HepG2 (cell line): ENCODE measurements at regions not wholly inside any gene's neighbourhood (a gene's known extent, or its start where the extent isn't known, plus 50 kb on each side); places are given as distances from the start of the nearest gene placed in this dataset.
A peak's percentile ranks its signal among the peaks of the same experiment; 100 is the strongest.

Source experiments
- ATAC-seq: fragments of 200-7000 bp; cut with Tn5 transposase; 3 replicates; pipeline ENCODE4 v1.9.1; 2020; ENCODE audit warnings: mild to moderate bottlenecking, moderate library complexity
- BruUV-seq: library from RNA; stranded (reverse); fragments of 400-500 nt; replicated peaks from 2 replicates; lab custom pipeline; 2021; lab: Mats Ljungman, UMichigan
- CTCF ChIA-PET: fragments of 300-600 bp; formaldehyde crosslinking; extraction: SDS; loops from one replicate; lab custom pipeline; 2021; ENCODE audit warnings: low total read pairs, inconsistent platforms, low intra/inter-chr PET ratio; lab: Yijun Ruan, JAX
- POLR2A ChIA-PET: fragments of 350-600 bp; sonication (Branson Sonifier 250); formaldehyde crosslinking; loops from one replicate; lab custom pipeline; 2020; ENCODE audit warnings: antibody characterized with exemption, inconsistent platforms; lab: Yijun Ruan, JAX
- DNase-seq: peaks from one replicate; pipeline ENCODE4 v3.0.0-alpha.2; 2015; ENCODE audit warnings: low spot score
- FAIRE-seq: peaks from 3 replicates; lab custom pipeline; 2011; peaks lifted over from hg19 to GRCh38; lab: Jason Lieb, UNC
- H2AFZ ChIP-seq: one replicate; pipeline ENCODE4 v1.6.1; 2011; ENCODE audit warnings: low read length, inconsistent platforms
- H3K27ac ChIP-seq: fragments of 300-600 bp; 3 replicates; pipeline ENCODE4 v1.8.0; 2011; ENCODE audit warnings: mixed run types, mild to moderate bottlenecking, mixed read lengths, low read length, inconsistent platforms; ENCODE audit not compliant: insufficient read depth; ENCODE audit errors: extremely low read length
- H3K27me3 ChIP-seq, 2 experiments: fragments of 200-600 bp in 1 of 2; 2 replicates in 1 of 2; 3 replicates in 1 of 2; pipeline versions ENCODE4 v1.6.0 to v1.8.0; 2011; ENCODE audit warnings: low read length in 2 of 2, mild to moderate bottlenecking in 2 of 2, moderate library complexity in 2 of 2, inconsistent platforms in 1 of 2; ENCODE audit not compliant: insufficient read depth in 2 of 2, control insufficient read depth in 1 of 2
- H3K36me3 ChIP-seq, 2 experiments: fragments of 200-600 bp in 1 of 2; replicated peaks in 1 of 2; 2 replicates in 1 of 2; 3 replicates in 1 of 2; pipeline versions ENCODE4 v1.5.1 to v1.8.0; 2011; ENCODE audit warnings: low read length in 2 of 2, inconsistent platforms in 1 of 2; ENCODE audit not compliant: insufficient read depth in 2 of 2, control insufficient read depth in 1 of 2
- H3K4me1 ChIP-seq: 2 replicates; pipeline ENCODE4 v1.5.1; 2012; ENCODE audit warnings: low read length, inconsistent platforms; ENCODE audit not compliant: insufficient read depth
- H3K4me2 ChIP-seq: 2 replicates; pipeline ENCODE4 v1.6.0; 2011; ENCODE audit warnings: low read depth, low read length, inconsistent platforms
- H3K4me3 ChIP-seq, 3 experiments: fragments of 200-600 bp in 1 of 3; sonication (generic), shearing (Covaris generic) in 1 of 3; replicated peaks in 1 of 3; 2 replicates each; pipeline ENCODE4 v1.5.1; 2011 to 2016; ENCODE audit warnings: low read length in 3 of 3, inconsistent platforms in 2 of 3, low read depth in 2 of 3, mild to moderate bottlenecking in 2 of 3, control low read depth in 1 of 3, mixed read lengths in 1 of 3; ENCODE audit not compliant: insufficient read depth in 1 of 3
- H3K79me2 ChIP-seq: one replicate; pipeline ENCODE4 v1.6.1; 2011; ENCODE audit warnings: low read length, inconsistent platforms; ENCODE audit not compliant: insufficient read depth
- H3K9ac ChIP-seq: 2 replicates; pipeline ENCODE4 v1.6.0; 2011; ENCODE audit warnings: mild to moderate bottlenecking, low read depth, low read length, inconsistent platforms; ENCODE audit not compliant: insufficient read depth
- H3K9me3 ChIP-seq: 2 replicates; pipeline ENCODE4 v1.5.1; 2012; ENCODE audit warnings: mild to moderate bottlenecking, low read length
- H4K20me1 ChIP-seq: 2 replicates; pipeline ENCODE4 v1.6.0; 2011; ENCODE audit warnings: inconsistent platforms, mild to moderate bottlenecking, low read length, moderate library complexity; ENCODE audit not compliant: insufficient read depth
- ATM ChIP-seq: fragments of 450-650 bp; IDR thresholded peaks from 2 replicates; pipeline ENCODE4 v1.7.1; 2017; ENCODE audit warnings: mild to moderate bottlenecking, borderline replicate concordance
- GTF3A ChIP-seq: sonication (generic); formaldehyde crosslinking; conservative IDR thresholded peaks from 2 replicates; pipeline ENCODE4 v1.4.0; 2020; ENCODE audit warnings: mild to moderate bottlenecking, missing genetic modification reagents
- NR2F6 ChIP-seq, 2 experiments: IDR thresholded peaks; 2 replicates each; pipeline ENCODE4 v1.6.1; 2016; ENCODE audit warnings: antibody characterized with exemption in 1 of 2, mild to moderate bottlenecking in 1 of 2
- SMARCE1 ChIP-seq: fragments of 450-650 bp; IDR thresholded peaks from 2 replicates; pipeline ENCODE4 v1.6.1; 2017; ENCODE audit warnings: borderline replicate concordance
- ZFP41 ChIP-seq: sonication (generic); formaldehyde crosslinking; IDR thresholded peaks from 2 replicates; pipeline ENCODE4 v1.4.0; 2020; ENCODE audit warnings: mild to moderate bottlenecking, missing genetic modification reagents, borderline replicate concordance
- ZMYM4 ChIP-seq: sonication (generic); formaldehyde crosslinking; IDR thresholded peaks from 2 replicates; pipeline ENCODE4 v1.8.1; 2023; ENCODE audit warnings: mild to moderate bottlenecking, missing genetic modification reagents
- ZNF441 ChIP-seq: sonication (generic); formaldehyde crosslinking; IDR thresholded peaks from 2 replicates; pipeline ENCODE4 v1.7.0; 2021; ENCODE audit warnings: missing genetic modification reagents, borderline replicate concordance
- ZNF460 ChIP-seq: sonication (generic); formaldehyde crosslinking; IDR thresholded peaks from 2 replicates; pipeline ENCODE4 v1.5.1; 2020; ENCODE audit warnings: missing genetic modification reagents, mild to moderate bottlenecking, borderline replicate concordance
- ZNF646 ChIP-seq: sonication (generic); formaldehyde crosslinking; IDR thresholded peaks from 2 replicates; pipeline ENCODE4 v1.9.0; 2021; ENCODE audit warnings: mild to moderate bottlenecking, missing genetic modification reagents
- ZNF724P ChIP-seq: sonication (generic); formaldehyde crosslinking; IDR thresholded peaks from 2 replicates; pipeline ENCODE4 v1.8.0; 2022; ENCODE audit warnings: missing genetic modification reagents, borderline replicate concordance
- WGBS: methylation state at CpG from one replicate; pipeline ENCODE4 v1.1.6; 2017; ENCODE audit warnings: low lambda C conversion rate; 5-methylcytosine and 5-hydroxymethylcytosine counted together
- in situ Hi-C: cut with HindIII; loops from 2 replicates; pipeline ENCODE4 v1.10.0; 2017; ENCODE audit warnings: low pct_unique_long_range_greater_than_20kb; ENCODE audit not compliant: extremely low pct_ligation_motif_present
- intact Hi-C: fragments of 100-400 bp; cut with micrococcal nuclease; formaldehyde crosslinking; loops from one replicate; pipeline ENCODE4 v1.10.0; 2022; ENCODE audit not compliant: unreplicated experiment
- TF ChIP-seq, protein P1 (sequence below): conservative IDR thresholded peaks from 2 replicates; pipeline ENCODE4 v1.6.1; 2018; ENCODE audit warnings: missing genetic modification reagents
- TF ChIP-seq, protein P2 (sequence below): sonication (generic); formaldehyde crosslinking; IDR thresholded peaks from 2 replicates; pipeline ENCODE4 v1.5.0; 2020; ENCODE audit warnings: missing genetic modification reagents

GRCh38 chr14:89641495-89642175 lies 224.6 kb upstream of the FOXN3 start:
- Histone ChIP-seq H3K9ac (peak overlapping the region; percentile 36; the same call in 1 of the 2 replicates), H3K4me1 (peaks cover 29% of the 10 kb centered on the region), H3K27me3 (peaks cover 0 to 2% of the 10 kb centered on the region in 2 experiments; a peak in 1 of 5 replicates), H2AFZ (peak overlapping the region; percentile 7), H3K9me3 (no peaks in the 10 kb centered on the region), H3K79me2 (no peaks in the 10 kb centered on the region), H3K4me2 (peak overlapping the region; percentile 67), H3K27ac (peak overlapping the region; percentile 51), H3K36me3 (no peaks in the 10 kb centered on the region), H4K20me1 (no peaks in the 10 kb centered on the region), H3K4me3 (peak overlapping the region; percentile 38 to 49 (median 39); a peak in 4 of 6 replicates)
- WGBS = 6% methylated on average over 8 of the region's 8 CpGs
- TSS peak; percentile 53 for BruUV-seq
- intact Hi-C loops (no loop called here), in situ Hi-C loops (no loop called here)
- FAIRE-seq (peak; percentile 90), DNase-seq (peak; percentile 66), ATAC-seq (peak; percentile 96)
- CTCF ChIA-PET = no interaction called here
- POLR2A ChIA-PET = interaction anchor here (0.8 to 1.4 kb wide), 5 partner anchors 12 to 290 kb away, joined by 3 to 6 read pairs (median 4); no protein-coding TSS in a partner anchor
- TF ChIP-seq, protein P1, sequence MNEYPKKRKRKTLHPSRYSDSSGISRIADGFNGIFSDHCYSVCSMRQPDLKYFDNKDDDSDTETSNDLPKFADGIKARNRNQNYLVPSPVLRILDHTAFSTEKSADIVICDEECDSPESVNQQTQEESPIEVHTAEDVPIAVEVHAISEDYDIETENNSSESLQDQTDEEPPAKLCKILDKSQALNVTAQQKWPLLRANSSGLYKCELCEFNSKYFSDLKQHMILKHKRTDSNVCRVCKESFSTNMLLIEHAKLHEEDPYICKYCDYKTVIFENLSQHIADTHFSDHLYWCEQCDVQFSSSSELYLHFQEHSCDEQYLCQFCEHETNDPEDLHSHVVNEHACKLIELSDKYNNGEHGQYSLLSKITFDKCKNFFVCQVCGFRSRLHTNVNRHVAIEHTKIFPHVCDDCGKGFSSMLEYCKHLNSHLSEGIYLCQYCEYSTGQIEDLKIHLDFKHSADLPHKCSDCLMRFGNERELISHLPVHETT = no peak
- no peak for TF ChIP-seq ATM
- TF ChIP-seq, protein P2, sequence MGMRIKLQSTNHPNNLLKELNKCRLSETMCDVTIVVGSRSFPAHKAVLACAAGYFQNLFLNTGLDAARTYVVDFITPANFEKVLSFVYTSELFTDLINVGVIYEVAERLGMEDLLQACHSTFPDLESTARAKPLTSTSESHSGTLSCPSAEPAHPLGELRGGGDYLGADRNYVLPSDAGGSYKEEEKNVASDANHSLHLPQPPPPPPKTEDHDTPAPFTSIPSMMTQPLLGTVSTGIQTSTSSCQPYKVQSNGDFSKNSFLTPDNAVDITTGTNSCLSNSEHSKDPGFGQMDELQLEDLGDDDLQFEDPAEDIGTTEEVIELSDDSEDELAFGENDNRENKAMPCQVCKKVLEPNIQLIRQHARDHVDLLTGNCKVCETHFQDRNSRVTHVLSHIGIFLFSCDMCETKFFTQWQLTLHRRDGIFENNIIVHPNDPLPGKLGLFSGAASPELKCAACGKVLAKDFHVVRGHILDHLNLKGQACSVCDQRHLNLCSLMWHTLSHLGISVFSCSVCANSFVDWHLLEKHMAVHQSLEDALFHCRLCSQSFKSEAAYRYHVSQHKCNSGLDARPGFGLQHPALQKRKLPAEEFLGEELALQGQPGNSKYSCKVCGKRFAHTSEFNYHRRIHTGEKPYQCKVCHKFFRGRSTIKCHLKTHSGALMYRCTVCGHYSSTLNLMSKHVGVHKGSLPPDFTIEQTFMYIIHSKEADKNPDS (CRISPR knock-in tag) = peak; percentile 87
- no peak for TF ChIP-seq GTF3A
- no peak for TF ChIP-seq SMARCE1
- no peak for TF ChIP-seq ZFP41 (CRISPR knock-in tag)
- no peak for TF ChIP-seq ZNF724P (CRISPR knock-in tag)
- peak; percentile 57; the same call in 1 of the 2 replicates for TF ChIP-seq NR2F6 (IDR thresholded peaks at IDR 0.05)
- peak; percentile 49 for TF ChIP-seq NR2F6 (CRISPR knock-in tag; IDR thresholded peaks at IDR 0.05)
- TF ChIP-seq ZMYM4 = peak; percentile 68; the same call in 1 of the 2 replicates
- TF ChIP-seq ZNF646 (CRISPR knock-in tag) = peak; percentile 95
- no peak for TF ChIP-seq ZNF460 (CRISPR knock-in tag)
- no peak for TF ChIP-seq ZNF441 (CRISPR knock-in tag)
